ENCODE measurements at regions not wholly inside any gene's neighbourhood (a gene's known extent, or its start where the extent isn't known, plus 50 kb on each side); places are given as distances from the start of the nearest gene placed in this dataset.

- no peaks in the 10 kb centered on the region for H3K9me3 ChIP-seq (ENCODE audit: insufficient read depth in 2 of 2, low read depth in 1 of 2, low read length in 1 of 2)
- FAIRE-seq (no peak), DNase-seq (ENCODE audit: low read depth in 1 of 2, low spot score in 2 of 2) (no peak)
- no peak overlapping the region for H3K27ac ChIP-seq (ENCODE audit: low read depth, low read length)
- H4K8ac ChIP-seq (ENCODE audit: extremely low read depth, insufficient read depth, low read length): no peak overlapping the region
- no peaks in the 10 kb centered on the region for H3K4me1 ChIP-seq (replicated peaks in 1 of 4; ENCODE audit: control insufficient read depth in 3 of 4, insufficient read depth in 4 of 4, low read length in 3 of 4)
- H3K79me1 ChIP-seq (ENCODE audit: low read depth, low read length): no peaks in the 10 kb centered on the region
- no peak overlapping the region for H2BK120ac ChIP-seq (replicated peaks; ENCODE audit: low read depth, low read length)
- no peaks in the 10 kb centered on the region for H3K23me2 ChIP-seq (ENCODE audit: low read depth, low read length)
- no peaks in the 10 kb centered on the region for H4K20me1 ChIP-seq (replicated peaks in 1 of 2; ENCODE audit: control insufficient read depth in 1 of 2, insufficient read depth in 2 of 2, low read length in 2 of 2)
- no peak overlapping the region for H3K23ac ChIP-seq (ENCODE audit: insufficient read length)
- POLR2A ChIA-PET (ENCODE audit: partially characterized antibody): no interaction called here
- CTCF ChIA-PET (ENCODE audit: partially characterized antibody): no interaction called here
- no peak overlapping the region for H3K18ac ChIP-seq (ENCODE audit: extremely low read depth, low read length)
- no peak for TF ChIP-seq MAFK (IDR thresholded peaks at IDR 0.05; ENCODE audit: low read depth, low read length)
- TF ChIP-seq SP2 (IDR thresholded peaks at IDR 0.05; ENCODE audit: low read length): no peak
- TF ChIP-seq SAP30 (IDR thresholded peaks at IDR 0.05; ENCODE audit: insufficient read depth, insufficient replicate concordance, low read length): no peak
- no peak for TF ChIP-seq JUN (IDR thresholded peaks at IDR 0.05; ENCODE audit: low read depth, low read length)
- no peak overlapping the region for H2BK15ac ChIP-seq (ENCODE audit: low read length)
- H3K9ac ChIP-seq (replicated peaks in 1 of 4; ENCODE audit: extremely low read depth in 1 of 4, low read depth in 3 of 4, low read length in 3 of 4): no peak overlapping the region
- H4K5ac ChIP-seq (ENCODE audit: insufficient read length, low read depth, low read length): no peak overlapping the region
- no peak overlapping the region for H2AK5ac ChIP-seq (ENCODE audit: low read depth, low read length)
- no peaks in the 10 kb centered on the region for H3K27me3 ChIP-seq (replicated peaks in 1 of 4; ENCODE audit: control insufficient read depth in 3 of 4, extremely low read depth in 1 of 4, insufficient read depth in 3 of 4, low read length in 3 of 4)
- no peaks in the 10 kb centered on the region for H3K79me2 ChIP-seq (ENCODE audit: control insufficient read depth in 1 of 2, insufficient read depth in 2 of 2, low read length in 2 of 2)
- H2AFZ ChIP-seq (ENCODE audit: low read length): no peak overlapping the region
- H2BK12ac ChIP-seq (ENCODE audit: low read depth, low read length): no peak overlapping the region
- no peak overlapping the region for H2BK5ac ChIP-seq (ENCODE audit: low read depth, low read length)
- H2BK20ac ChIP-seq (ENCODE audit: low read length): no peak overlapping the region
- H3K14ac ChIP-seq (ENCODE audit: insufficient read length): no peak overlapping the region
- no peak overlapping the region for H4K91ac ChIP-seq (replicated peaks; ENCODE audit: insufficient read length, low read length)
- no peaks in the 10 kb centered on the region for H3K36me3 ChIP-seq (ENCODE audit: control insufficient read depth in 2 of 4, insufficient read depth in 4 of 4, low read length in 3 of 4)
- H3K4me2 ChIP-seq (ENCODE audit: insufficient read depth in 1 of 2, low read depth in 2 of 2, low read length in 2 of 2): no peak overlapping the region
- H3K4me3 ChIP-seq (ENCODE audit: extremely low read depth in 1 of 4, insufficient read depth in 2 of 4, low read depth in 3 of 4, low read length in 4 of 4): no peak overlapping the region
- no peak overlapping the region for H3K56ac ChIP-seq (replicated peaks; ENCODE audit: insufficient read length, low read depth, low read length)
- WGBS, 2 experiments (ENCODE audit: extremely low coverage in 1 of 2, insufficient coverage in 1 of 2, insufficient read length in 1 of 2, insufficient replicate concordance in 2 of 2, low coverage in 1 of 2, low lambda C conversion rate in 2 of 2, missing lambda C conversion rate in 1 of 2): 100% methylated on average over 1 of the region's 1 CpG; no CpG with 5 or more reads in 1 of the 2 experiments
- H3K4ac ChIP-seq (replicated peaks; ENCODE audit: insufficient read length, low read depth, low read length): no peak overlapping the region
These were observed 831.1 kb upstream of the ADGRL3 start for GRCh38 chr4:60368986-60369385.
